Uterus (tissue), 2 donors: ENCODE measurements at regions not wholly inside any gene's neighbourhood (a gene's known extent, or its start where the extent isn't known, plus 50 kb on each side); places are given as distances from the start of the nearest gene placed in this dataset.
"Not testable (repeated sequence)": the region's sequence is repeated elsewhere in the genome, so short reads cannot be mapped to it uniquely, and the experiment has no call there.

Experiments used
- POLR2A ChIP-seq, 2 donors: fragments of 450-650 bp; IDR thresholded peaks; one replicate each; pipeline ENCODE4 v1.6.1; 2016; ENCODE audit warnings: antibody characterized with exemption in 2 of 2, mild to moderate bottlenecking in 1 of 2, moderate library complexity in 1 of 2
- TF ChIP-seq, protein P1 (sequence below), 4 experiments: fragments of 200-600 bp in 2 of 4; fragments of 450-650 bp in 2 of 4; sonication (generic) in 2 of 4; IDR thresholded peaks; one replicate each; pipeline ENCODE4 v1.5.1; 2016 to 2019; ENCODE audit warnings: antibody characterized with exemption in 4 of 4, mild to moderate bottlenecking in 2 of 4, moderate library complexity in 1 of 4

DNA sequence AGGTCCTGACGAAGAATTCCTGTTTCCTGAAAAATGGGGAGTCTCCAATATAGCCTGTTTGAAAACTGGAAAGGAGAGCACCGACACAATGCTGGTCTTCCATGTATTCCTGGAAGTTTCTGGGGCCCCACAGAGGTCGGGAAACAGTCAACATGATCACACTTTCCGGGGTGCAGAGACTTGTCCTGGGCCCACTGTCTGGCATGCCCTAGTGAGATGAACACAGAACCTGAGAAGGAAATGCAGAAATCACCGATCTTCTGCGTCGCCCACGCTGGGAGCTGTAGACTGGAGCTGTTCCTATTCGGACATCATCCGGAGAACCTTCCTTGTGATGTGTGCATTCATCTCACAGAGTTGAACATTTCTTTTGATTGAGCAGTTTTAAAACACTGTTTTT, 4166.5 kb upstream of the OR11H1 start:
- TF ChIP-seq, protein P1, sequence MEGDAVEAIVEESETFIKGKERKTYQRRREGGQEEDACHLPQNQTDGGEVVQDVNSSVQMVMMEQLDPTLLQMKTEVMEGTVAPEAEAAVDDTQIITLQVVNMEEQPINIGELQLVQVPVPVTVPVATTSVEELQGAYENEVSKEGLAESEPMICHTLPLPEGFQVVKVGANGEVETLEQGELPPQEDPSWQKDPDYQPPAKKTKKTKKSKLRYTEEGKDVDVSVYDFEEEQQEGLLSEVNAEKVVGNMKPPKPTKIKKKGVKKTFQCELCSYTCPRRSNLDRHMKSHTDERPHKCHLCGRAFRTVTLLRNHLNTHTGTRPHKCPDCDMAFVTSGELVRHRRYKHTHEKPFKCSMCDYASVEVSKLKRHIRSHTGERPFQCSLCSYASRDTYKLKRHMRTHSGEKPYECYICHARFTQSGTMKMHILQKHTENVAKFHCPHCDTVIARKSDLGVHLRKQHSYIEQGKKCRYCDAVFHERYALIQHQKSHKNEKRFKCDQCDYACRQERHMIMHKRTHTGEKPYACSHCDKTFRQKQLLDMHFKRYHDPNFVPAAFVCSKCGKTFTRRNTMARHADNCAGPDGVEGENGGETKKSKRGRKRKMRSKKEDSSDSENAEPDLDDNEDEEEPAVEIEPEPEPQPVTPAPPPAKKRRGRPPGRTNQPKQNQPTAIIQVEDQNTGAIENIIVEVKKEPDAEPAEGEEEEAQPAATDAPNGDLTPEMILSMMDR (IDR thresholded peaks at IDR 0.05), result not testable (repeated sequence)
- TF ChIP-seq POLR2A (IDR thresholded peaks at IDR 0.05), result not testable (repeated sequence)
